22Rv1 (cell line): ENCODE measurements at regions not wholly inside any gene's neighbourhood (a gene's known extent, or its start where the extent isn't known, plus 50 kb on each side); places are given as distances from the start of the nearest gene placed in this dataset.
"Not testable (repeated sequence)": the region's sequence is repeated elsewhere in the genome, so short reads cannot be mapped to it uniquely, and the experiment has no call there.

Source experiments
- H3K27ac ChIP-seq: fragments of 450-650 bp; 2 replicates; pipeline ENCODE4 v1.5.1; 2017
- CTCF ChIP-seq: fragments of 450-650 bp; IDR thresholded peaks from 2 replicates; pipeline ENCODE4 v1.5.1; 2017; ENCODE audit warnings: mild to moderate bottlenecking
- ZFX ChIP-seq: fragments of 450-650 bp; IDR thresholded peaks from 2 replicates; pipeline ENCODE4 v1.6.1; 2017; ENCODE audit warnings: antibody characterized with exemption, borderline replicate concordance

GRCh38 chr10:117762126-117762818 is 219.7 kb downstream of the EMX2 start:
- TF ChIP-seq CTCF: no peak
- no peak for TF ChIP-seq ZFX
- H3K27ac ChIP-seq: no peak overlapping the region

- TF ChIP-seq CTCF (no peak), ZFX (no peak)
- no peak overlapping the region for H3K27ac ChIP-seq
These were observed 220.2 kb downstream of the EMX2 start for GRCh38 chr10:117762819-117763172.

DNA sequence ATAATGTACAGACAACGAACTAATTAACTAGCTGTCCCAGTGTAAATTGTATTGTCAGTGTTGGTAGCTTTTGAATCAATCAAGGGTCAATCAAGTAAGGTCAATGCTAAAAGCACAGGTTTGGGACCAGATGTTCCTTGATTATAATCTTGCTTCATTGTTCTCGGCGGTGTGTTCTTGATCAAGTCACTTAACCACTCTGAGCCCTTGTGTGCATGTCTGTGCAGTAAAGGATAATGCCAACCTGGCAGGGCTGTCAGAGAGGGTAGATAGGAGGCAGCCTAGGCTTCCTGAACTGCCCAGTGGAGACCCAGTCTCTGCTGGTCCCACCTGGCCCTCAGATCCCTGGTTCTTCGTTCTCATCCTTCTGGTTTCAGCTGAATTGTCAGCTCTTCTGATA is 221.0 kb downstream of the EMX2 start:
- TF ChIP-seq CTCF (no peak), ZFX (no peak)
- H3K27ac ChIP-seq: no peak overlapping the region

DNA sequence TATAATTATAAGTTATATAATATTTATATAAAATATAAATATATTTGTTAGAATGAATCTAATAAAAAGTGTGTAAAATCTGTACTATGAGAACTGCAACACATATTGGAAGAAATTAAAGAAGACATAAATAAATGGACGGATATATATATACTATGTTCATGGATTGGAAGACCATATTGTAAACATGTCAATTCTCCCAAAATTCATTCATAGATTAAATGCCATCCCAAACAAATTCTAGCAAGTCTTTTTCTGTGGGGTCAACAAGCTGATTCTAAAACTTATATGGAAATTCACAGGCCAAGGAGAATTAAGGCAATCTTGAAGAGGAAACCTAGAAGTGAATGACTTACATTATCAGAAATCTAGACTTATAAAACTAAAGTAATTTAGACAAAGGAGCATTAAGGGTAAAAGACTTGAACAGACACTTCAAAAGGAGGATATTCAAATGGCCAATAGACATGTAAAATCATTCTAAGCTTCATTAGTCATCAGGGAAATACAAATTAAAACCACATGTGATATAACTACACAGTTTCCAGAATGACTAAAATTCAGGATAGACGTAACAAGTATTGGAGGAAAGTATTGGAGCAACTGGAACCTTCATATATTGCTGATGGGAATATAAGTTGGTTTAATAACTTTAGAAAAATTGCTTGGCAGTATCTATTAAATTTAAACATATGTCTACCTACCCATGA is 225.9 kb downstream of the EMX2 start:
- TF ChIP-seq ZFX (no peak), CTCF (no peak)
- H3K27ac ChIP-seq: no peak overlapping the region

DNA sequence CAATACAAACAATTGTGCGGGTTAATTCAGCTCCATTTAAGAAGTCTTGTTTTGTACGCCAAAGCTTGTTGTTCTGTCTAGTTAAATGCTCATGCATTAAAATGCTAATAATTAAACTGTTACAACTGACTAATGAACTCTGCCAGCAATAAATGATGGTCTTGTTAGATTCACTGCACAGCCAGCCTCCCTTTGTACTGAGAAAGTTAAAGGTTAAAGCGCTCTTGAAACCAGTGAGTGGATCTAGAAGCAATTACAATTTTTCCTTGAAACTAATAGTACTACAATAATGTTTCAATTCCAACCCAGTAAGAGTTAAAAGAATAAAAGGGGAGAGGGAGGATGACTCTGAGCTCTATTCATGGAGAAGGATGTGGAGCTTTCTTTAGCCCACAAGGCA is 233.0 kb downstream of the EMX2 start:
- TF ChIP-seq CTCF: no peak
- TF ChIP-seq ZFX: no peak

DNA sequence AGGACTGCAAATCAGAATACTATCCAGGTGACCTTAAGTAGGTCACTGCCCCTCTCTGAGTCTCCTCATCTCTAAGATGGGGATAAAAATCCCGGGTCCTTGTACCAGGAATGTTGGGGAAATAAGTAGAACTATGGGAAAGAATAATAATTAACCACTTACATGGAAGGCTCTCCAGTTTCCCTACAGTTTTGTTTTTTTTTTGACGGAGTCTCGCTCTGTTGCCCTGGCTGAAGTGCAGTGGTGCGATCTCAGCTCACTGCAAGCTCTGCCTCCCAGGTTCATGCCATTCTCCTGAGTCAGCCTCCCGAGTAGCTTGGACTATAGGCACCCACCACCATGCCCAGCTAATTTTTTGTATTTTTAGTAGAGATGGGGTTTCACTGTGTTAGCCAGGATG is 234.7 kb downstream of the EMX2 start:
- H3K27ac ChIP-seq: not testable (repeated sequence)

More for the DNA sequence above, 233.0 kb downstream of the EMX2 start:
- no peak overlapping the region for H3K27ac ChIP-seq

- H3K27ac ChIP-seq: no peak overlapping the region
- TF ChIP-seq ZFX: no peak
- no peak for TF ChIP-seq CTCF
These were observed 235.7 kb downstream of the EMX2 start for GRCh38 chr10:117778241-117778640.

DNA sequence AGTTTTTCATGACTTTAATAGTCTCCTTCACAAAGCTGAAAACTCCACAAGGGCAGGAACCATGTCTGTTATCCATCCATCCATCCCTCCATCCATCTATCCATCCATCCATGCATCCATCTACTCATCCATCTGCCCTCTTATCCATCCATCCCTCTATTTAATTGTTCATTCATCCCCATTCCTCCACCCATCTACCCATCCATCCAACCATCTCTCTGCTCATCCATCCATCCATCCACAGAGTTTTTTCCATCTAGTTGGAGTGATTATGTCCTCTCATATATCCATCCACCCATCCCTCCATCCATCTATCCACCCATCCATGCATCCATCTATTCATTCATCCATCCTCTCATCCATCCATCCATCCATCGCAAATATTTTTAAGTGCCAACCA is 237.9 kb downstream of the EMX2 start:
- H3K27ac ChIP-seq: no peak overlapping the region
- no peak for TF ChIP-seq ZFX
- no peak for TF ChIP-seq CTCF
